SK-N-MC (cell line): ENCODE measurements at regions not wholly inside any gene's neighbourhood (a gene's known extent, or its start where the extent isn't known, plus 50 kb on each side); places are given as distances from the start of the nearest gene placed in this dataset.

Experiments used
- EZH2 ChIP-seq: fragments of 200-600 bp; sonication (generic); IDR thresholded peaks from one replicate; pipeline ENCODE4 v1.6.1; 2017; ENCODE audit warnings: antibody characterized with exemption
- POLR2AphosphoS5 ChIP-seq: IDR thresholded peaks from 2 replicates; pipeline ENCODE4 v1.6.1; 2012; ENCODE audit warnings: mild to moderate bottlenecking, low read depth, low read length, borderline replicate concordance

- TF ChIP-seq POLR2AphosphoS5 = no peak
- no peak for TF ChIP-seq EZH2
Observed at GRCh38 chr6:66361886-66362285, 654.9 kb upstream of the EYS start.
